IMR-90 (cell line): ENCODE measurements at regions not wholly inside any gene's neighbourhood (a gene's known extent, or its start where the extent isn't known, plus 50 kb on each side); places are given as distances from the start of the nearest gene placed in this dataset.

Experiments
- ATAC-seq: fragments of 200-7000 bp; cut with Tn5 transposase; 2 replicates; pipeline ENCODE4 v1.9.1; 2020; ENCODE audit warnings: low read depth, mild to moderate bottlenecking, moderate library complexity
- BruUV-seq: library from RNA; stranded (reverse); fragments of 400-500 nt; replicated peaks from 2 replicates; lab custom pipeline; 2021; lab: Mats Ljungman, UMichigan
- CTCF ChIA-PET: fragments of 300-600 bp; formaldehyde crosslinking; extraction: SDS; loops from one replicate; lab custom pipeline; 2021; ENCODE audit warnings: antibody characterized with exemption; lab: Yijun Ruan, JAX
- POLR2A ChIA-PET: fragments of 300-600 bp; sonication (Branson Sonifier 250); formaldehyde crosslinking; loops from one replicate; lab custom pipeline; 2022; ENCODE audit warnings: antibody characterized with exemption; ENCODE audit not compliant: unreplicated experiment; lab: Charles Lee
- DNase-seq: peaks from one replicate; pipeline ENCODE4 v3.0.0; 2013
- H2AFZ ChIP-seq: replicated peaks from 2 replicates; pipeline ENCODE3; 2013; ENCODE audit warnings: low read length, mild to moderate bottlenecking; ENCODE audit not compliant: poor library complexity
- H2AK5ac ChIP-seq: 2 replicates; pipeline ENCODE4 v1.6.1; 2013; ENCODE audit warnings: low read depth, low read length, inconsistent platforms
- H2AK9ac ChIP-seq: replicated peaks from 2 replicates; pipeline ENCODE3; 2013; ENCODE audit warnings: mild to moderate bottlenecking, low read depth, low read length, moderate library complexity; ENCODE audit not compliant: poor library complexity
- H2BK120ac ChIP-seq: 2 replicates; pipeline ENCODE4 v1.6.1; 2013; ENCODE audit warnings: low read depth, low read length, inconsistent platforms
- H2BK15ac ChIP-seq: 3 replicates; pipeline ENCODE4 v1.6.1; 2013; ENCODE audit warnings: low read depth, low read length, inconsistent platforms
- H2BK20ac ChIP-seq: 2 replicates; pipeline ENCODE4 v1.6.1; 2013; ENCODE audit warnings: low read depth, mild to moderate bottlenecking, inconsistent platforms, low read length, moderate library complexity
- H2BK5ac ChIP-seq: 2 replicates; pipeline ENCODE4 v1.6.1; 2013; ENCODE audit warnings: mild to moderate bottlenecking, low read depth, low read length, inconsistent platforms; ENCODE audit not compliant: poor library complexity, severe bottlenecking
- H3K14ac ChIP-seq: replicated peaks from 2 replicates; pipeline ENCODE4 v1.6.1; 2013; ENCODE audit warnings: low read depth, low read length, inconsistent platforms
- H3K18ac ChIP-seq: 2 replicates; pipeline ENCODE4 v1.6.1; 2013; ENCODE audit warnings: low read depth, low read length, control low read depth
- H3K23ac ChIP-seq: 2 replicates; pipeline ENCODE4 v1.6.1; 2013; ENCODE audit warnings: low read depth, low read length, inconsistent platforms
- H3K27ac ChIP-seq: 2 replicates; pipeline ENCODE4 v1.5.1; 2013; ENCODE audit warnings: mild to moderate bottlenecking, control low read depth, low read length; ENCODE audit not compliant: insufficient read depth
- H3K27me3 ChIP-seq: 2 replicates; pipeline ENCODE4 v1.6.1; 2013; ENCODE audit warnings: low read length; ENCODE audit not compliant: control insufficient read depth, insufficient read depth
- H3K36me3 ChIP-seq: 2 replicates; pipeline ENCODE4 v1.6.1; 2013; ENCODE audit warnings: low read length, mixed read lengths; ENCODE audit not compliant: control insufficient read depth, insufficient read depth
- H3K4ac ChIP-seq: 2 replicates; pipeline ENCODE4 v1.6.1; 2013; ENCODE audit warnings: low read depth, low read length, inconsistent platforms
- H3K4me1 ChIP-seq: 2 replicates; pipeline ENCODE4 v1.6.1; 2013; ENCODE audit warnings: low read length, mixed read lengths; ENCODE audit not compliant: control insufficient read depth, insufficient read depth
- H3K4me2 ChIP-seq: 2 replicates; pipeline ENCODE4 v1.6.1; 2013; ENCODE audit warnings: low read depth, mild to moderate bottlenecking, control low read depth, low read length, moderate library complexity
- H3K4me3 ChIP-seq: 2 replicates; pipeline ENCODE4 v1.5.1; 2013; ENCODE audit warnings: low read depth, mild to moderate bottlenecking, control low read depth, low read length, moderate library complexity; ENCODE audit not compliant: insufficient read depth
- H3K56ac ChIP-seq: 2 replicates; pipeline ENCODE4 v1.6.1; 2013; ENCODE audit warnings: low read length, inconsistent platforms; ENCODE audit not compliant: insufficient read depth; ENCODE audit errors: extremely low read depth
- H3K79me1 ChIP-seq, 2 experiments: 2 replicates each; pipeline ENCODE4 v1.6.1; 2013; ENCODE audit warnings: low read length in 2 of 2, inconsistent platforms in 1 of 2, low read depth in 1 of 2
- H3K9ac ChIP-seq: 2 replicates; pipeline ENCODE4 v1.6.1; 2013; ENCODE audit warnings: low read depth, low read length, control low read depth
- H3K9me1 ChIP-seq: 2 replicates; pipeline ENCODE4 v1.6.1; 2013; ENCODE audit warnings: low read length, inconsistent platforms; ENCODE audit not compliant: insufficient read depth
- H3K9me3 ChIP-seq: 2 replicates; pipeline ENCODE4 v1.6.1; 2013; ENCODE audit warnings: low read length; ENCODE audit not compliant: control insufficient read depth, insufficient read depth
- H4K20me1 ChIP-seq: 2 replicates; pipeline ENCODE4 v1.6.1; 2013; ENCODE audit warnings: low read length, inconsistent platforms; ENCODE audit not compliant: insufficient read depth
- H4K5ac ChIP-seq: 2 replicates; pipeline ENCODE4 v1.6.1; 2013; ENCODE audit warnings: mild to moderate bottlenecking, low read depth, low read length, control low read depth
- H4K8ac ChIP-seq, 2 experiments: 2 replicates each; pipeline ENCODE4 v1.6.1; 2013; ENCODE audit warnings: low read depth in 2 of 2, low read length in 2 of 2, control low read depth in 1 of 2, inconsistent platforms in 1 of 2
- H4K91ac ChIP-seq: 2 replicates; pipeline ENCODE4 v1.6.1; 2013; ENCODE audit warnings: low read depth, low read length, inconsistent platforms; ENCODE audit not compliant: insufficient read depth
- BHLHE40 ChIP-seq: fragments of 150-350 bp; IDR thresholded peaks from 2 replicates; pipeline ENCODE4 v1.6.1; 2016; ENCODE audit warnings: mild to moderate bottlenecking, low read depth, low read length
- CHD1 ChIP-seq: IDR thresholded peaks from 2 replicates; pipeline ENCODE4 v1.6.1; 2012; ENCODE audit warnings: low read depth, low read length, improper control_type of control experiment
- FOS ChIP-seq: fragments of 150-350 bp; IDR thresholded peaks from 2 replicates; pipeline ENCODE4 v1.6.1; 2016; ENCODE audit warnings: low read depth, low read length
- POLR2A ChIP-seq: IDR thresholded peaks from 2 replicates; pipeline ENCODE4 v1.6.1; 2012; ENCODE audit warnings: mild to moderate bottlenecking, low read depth, low read length
- RAD21 ChIP-seq: IDR thresholded peaks from 2 replicates; pipeline ENCODE4 v1.6.1; 2012; ENCODE audit warnings: low read length, improper control_type of control experiment
- SMC3 ChIP-seq: fragments of 150-350 bp; IDR thresholded peaks from 2 replicates; pipeline ENCODE4 v1.6.1; 2016; ENCODE audit warnings: low read depth, mild to moderate bottlenecking, antibody characterized with exemption, low read length, moderate library complexity
- WGBS, 2 experiments: methylation state at CpG; one replicate each; pipeline versions ENCODE4 v1.1.5 to v1.1.7; 2013; ENCODE audit warnings: missing lambda C conversion rate in 2 of 2; ENCODE audit not compliant: insufficient read length in 1 of 2; ENCODE audit errors: extremely low coverage in 2 of 2; 5-methylcytosine and 5-hydroxymethylcytosine counted together
- dilution Hi-C: fragments of 300-500 bp; cut with HindIII; formaldehyde crosslinking; loops from one replicate; pipeline ENCODE4 v1.14.3; 2018; ENCODE audit warnings: low sequenced_read_pairs; ENCODE audit not compliant: unreplicated experiment
- in situ Hi-C: fragments of 300-500 bp; cut with MboI; formaldehyde crosslinking; loops from 3 replicates; pipeline ENCODE4 v1.14.3; 2019; ENCODE audit warnings: low sequenced_read_pairs, inconsistent platforms, mixed read lengths
- intact Hi-C: fragments of 100-400 bp; cut with micrococcal nuclease; formaldehyde crosslinking; loops from 2 replicates; pipeline ENCODE4 v1.10.0; 2022
- TF ChIP-seq, protein P1 (sequence below): fragments of 150-350 bp; IDR thresholded peaks from 2 replicates; pipeline ENCODE4 v1.6.1; 2017; ENCODE audit warnings: mild to moderate bottlenecking, antibody characterized with exemption, low read length, low read depth
- TF ChIP-seq, protein P2 (sequence below): conservative IDR thresholded peaks from 2 replicates; pipeline ENCODE4 v1.5.1; 2012; ENCODE audit warnings: mild to moderate bottlenecking, low read depth, low read length, improper control_type of control experiment

DNA sequence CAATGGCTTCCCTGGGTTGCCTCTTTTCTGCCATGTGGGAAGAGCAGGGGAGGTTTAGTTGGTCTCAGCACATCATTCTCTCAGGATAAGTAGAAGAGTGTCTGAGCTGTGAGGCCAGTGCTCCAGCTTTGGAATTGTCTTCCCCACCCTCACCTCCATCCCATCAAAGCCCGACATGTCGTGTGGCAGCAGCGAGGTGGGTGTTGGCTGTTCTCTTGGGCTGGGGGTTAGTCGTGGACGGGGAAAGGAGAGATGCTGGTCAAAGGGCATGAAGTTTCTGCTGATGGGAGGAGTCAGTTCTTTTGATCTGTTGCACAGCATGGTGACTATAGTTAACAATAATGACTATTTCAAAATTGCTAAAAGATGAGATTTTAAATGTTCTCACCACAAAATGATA, 404.2 kb downstream of the TMEM121 start:
- no peak overlapping the region for H2BK15ac ChIP-seq
- no peak overlapping the region for H3K4ac ChIP-seq
- H3K56ac ChIP-seq, result no peak overlapping the region
- in situ Hi-C loops (no loop called here), intact Hi-C loops (no loop called here), dilution Hi-C loops (no loop called here)
- H3K4me1 ChIP-seq, result no peaks in the 10 kb centered on the region
- H2AK9ac ChIP-seq, result no peak overlapping the region
- H2BK20ac ChIP-seq, result no peak overlapping the region
- DNase-seq (no peak), ATAC-seq (no peak)
- no peak overlapping the region for H3K18ac ChIP-seq
- no peak overlapping the region for H3K4me3 ChIP-seq
- H3K79me1 ChIP-seq, result no peaks in the 10 kb centered on the region
- no peak overlapping the region for H3K27ac ChIP-seq
- no peak overlapping the region for H3K23ac ChIP-seq
- TF ChIP-seq POLR2A, result no peak
- no peak for TF ChIP-seq RAD21
- TF ChIP-seq BHLHE40, result no peak
- no peak for TF ChIP-seq FOS
- TF ChIP-seq SMC3, result no peak
- TF ChIP-seq CHD1, result no peak
- TF ChIP-seq, protein P1, sequence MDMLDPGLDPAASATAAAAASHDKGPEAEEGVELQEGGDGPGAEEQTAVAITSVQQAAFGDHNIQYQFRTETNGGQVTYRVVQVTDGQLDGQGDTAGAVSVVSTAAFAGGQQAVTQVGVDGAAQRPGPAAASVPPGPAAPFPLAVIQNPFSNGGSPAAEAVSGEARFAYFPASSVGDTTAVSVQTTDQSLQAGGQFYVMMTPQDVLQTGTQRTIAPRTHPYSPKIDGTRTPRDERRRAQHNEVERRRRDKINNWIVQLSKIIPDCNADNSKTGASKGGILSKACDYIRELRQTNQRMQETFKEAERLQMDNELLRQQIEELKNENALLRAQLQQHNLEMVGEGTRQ, result no peak
- TF ChIP-seq, protein P2, sequence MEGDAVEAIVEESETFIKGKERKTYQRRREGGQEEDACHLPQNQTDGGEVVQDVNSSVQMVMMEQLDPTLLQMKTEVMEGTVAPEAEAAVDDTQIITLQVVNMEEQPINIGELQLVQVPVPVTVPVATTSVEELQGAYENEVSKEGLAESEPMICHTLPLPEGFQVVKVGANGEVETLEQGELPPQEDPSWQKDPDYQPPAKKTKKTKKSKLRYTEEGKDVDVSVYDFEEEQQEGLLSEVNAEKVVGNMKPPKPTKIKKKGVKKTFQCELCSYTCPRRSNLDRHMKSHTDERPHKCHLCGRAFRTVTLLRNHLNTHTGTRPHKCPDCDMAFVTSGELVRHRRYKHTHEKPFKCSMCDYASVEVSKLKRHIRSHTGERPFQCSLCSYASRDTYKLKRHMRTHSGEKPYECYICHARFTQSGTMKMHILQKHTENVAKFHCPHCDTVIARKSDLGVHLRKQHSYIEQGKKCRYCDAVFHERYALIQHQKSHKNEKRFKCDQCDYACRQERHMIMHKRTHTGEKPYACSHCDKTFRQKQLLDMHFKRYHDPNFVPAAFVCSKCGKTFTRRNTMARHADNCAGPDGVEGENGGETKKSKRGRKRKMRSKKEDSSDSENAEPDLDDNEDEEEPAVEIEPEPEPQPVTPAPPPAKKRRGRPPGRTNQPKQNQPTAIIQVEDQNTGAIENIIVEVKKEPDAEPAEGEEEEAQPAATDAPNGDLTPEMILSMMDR, result no peak
- H3K9me3 ChIP-seq, result peaks cover 41% of the 10 kb centered on the region
- H3K27me3 ChIP-seq, result no peaks in the 10 kb centered on the region
- no peak overlapping the region for H4K8ac ChIP-seq
- no peak overlapping the region for H3K4me2 ChIP-seq
- no peak overlapping the region for H2BK120ac ChIP-seq
- H3K14ac ChIP-seq, result no peak overlapping the region
- no peak overlapping the region for H4K5ac ChIP-seq
- H4K20me1 ChIP-seq, result no peaks in the 10 kb centered on the region
- no peaks in the 10 kb centered on the region for H3K36me3 ChIP-seq
- no peak overlapping the region for H2AFZ ChIP-seq
- no peak overlapping the region for H3K9ac ChIP-seq
- no peaks in the 10 kb centered on the region for H3K9me1 ChIP-seq
- no TSS peak for BruUV-seq
- no peak overlapping the region for H2AK5ac ChIP-seq
- ChIA-PET POLR2A (no interaction called here), CTCF (no interaction called here)
- H4K91ac ChIP-seq, result no peak overlapping the region
- WGBS, 2 experiments, result no CpG with 5 or more reads among the region's 5 CpGs
- no peak overlapping the region for H2BK5ac ChIP-seq
